ENCODE measurements at regions not wholly inside any gene's neighbourhood (a gene's known extent, or its start where the extent isn't known, plus 50 kb on each side); places are given as distances from the start of the nearest gene placed in this dataset.

- DNase-seq, result no peak
- no peaks in the 10 kb centered on the region for H3K36me3 ChIP-seq (replicated peaks)
- no peaks in the 10 kb centered on the region for H3K27me3 ChIP-seq (replicated peaks)
- TF ChIP-seq CTCF (IDR thresholded peaks at IDR 0.05; ENCODE audit: low read depth, low read length, missing control alignments), result no peak
- H3K27ac ChIP-seq, result peak overlapping the region; percentile 62
- H3K4me3 ChIP-seq (ENCODE audit: low read depth, low read length), result no peak overlapping the region
- in situ Hi-C loops (cut with HindIII; ENCODE audit: low pct_ligation_motif_present, low sequenced_read_pairs), result no loop called here
Measured at GRCh38 chr1:185567440-185567839, 166.8 kb upstream of the HMCN1 start.

GRCh38 chr1:185566995-185567394 is 167.2 kb upstream of the HMCN1 start:
- peak; percentile 86 for DNase-seq
- no peak for TF ChIP-seq CTCF (IDR thresholded peaks at IDR 0.05; ENCODE audit: low read depth, low read length, missing control alignments)
- Histone ChIP-seq H3K27ac (peak overlapping the region; percentile 62), H3K4me3 (ENCODE audit: low read depth, low read length) (no peak overlapping the region), H3K36me3 (replicated peaks) (no peaks in the 10 kb centered on the region), H3K27me3 (replicated peaks) (no peaks in the 10 kb centered on the region)
- in situ Hi-C loops (cut with HindIII; ENCODE audit: low pct_ligation_motif_present, low sequenced_read_pairs), result no loop called here

- DNase-seq, result peak; percentile 80
- no peaks in the 10 kb centered on the region for H3K27me3 ChIP-seq (replicated peaks)
- H3K36me3 ChIP-seq (replicated peaks), result no peaks in the 10 kb centered on the region
- no peak for TF ChIP-seq CTCF (IDR thresholded peaks at IDR 0.05; ENCODE audit: low read depth, low read length, missing control alignments)
- in situ Hi-C loops (cut with HindIII; ENCODE audit: low pct_ligation_motif_present, low sequenced_read_pairs), result no loop called here
- H3K27ac ChIP-seq, result peak overlapping the region; percentile 38
- no peak overlapping the region for H3K4me3 ChIP-seq (ENCODE audit: low read depth, low read length)
Measured at GRCh38 chr1:185565302-185565701, 168.9 kb upstream of the HMCN1 start.

- in situ Hi-C loops (cut with HindIII; ENCODE audit: low pct_ligation_motif_present, low sequenced_read_pairs), result no loop called here
- no peaks in the 10 kb centered on the region for H3K36me3 ChIP-seq (replicated peaks)
- no peaks in the 10 kb centered on the region for H3K27me3 ChIP-seq (replicated peaks)
- H3K27ac ChIP-seq, result peak overlapping the region; percentile 38
- DNase-seq, result no peak
- TF ChIP-seq CTCF (IDR thresholded peaks at IDR 0.05; ENCODE audit: low read depth, low read length, missing control alignments), result no peak
- no peak overlapping the region for H3K4me3 ChIP-seq (ENCODE audit: low read depth, low read length)
Measured at GRCh38 chr1:185564816-185565215, 169.4 kb upstream of the HMCN1 start.

GRCh38 chr1:185562461-185563359 is 171.5 kb upstream of the HMCN1 start:
- DNase-seq, result no peak
- Histone ChIP-seq H3K27me3 (replicated peaks) (no peaks in the 10 kb centered on the region), H3K36me3 (replicated peaks) (no peaks in the 10 kb centered on the region), H3K27ac (no peak overlapping the region), H3K4me3 (ENCODE audit: low read depth, low read length) (no peak overlapping the region)
- no peak for TF ChIP-seq CTCF (IDR thresholded peaks at IDR 0.05; ENCODE audit: low read depth, low read length, missing control alignments)
- in situ Hi-C loops (cut with HindIII; ENCODE audit: low pct_ligation_motif_present, low sequenced_read_pairs), result no loop called here
